ENCODE measurements at regions not wholly inside any gene's neighbourhood (a gene's known extent, or its start where the extent isn't known, plus 50 kb on each side); places are given as distances from the start of the nearest gene placed in this dataset.

- TF ChIP-seq CTCF (IDR thresholded peaks at IDR 0.05; ENCODE audit: insufficient read depth, low read depth, low read length, missing control alignments) = no peak
- H3K4me3 ChIP-seq (ENCODE audit: low read depth, low read length) = no peak overlapping the region
- DNase-seq (ENCODE audit: low read depth) = no peak
These were observed 195.9 kb upstream of the TBC1D5 start for GRCh38 chr3:17938313-17938712.

GRCh38 chr3:17936736-17937480, 194.5 kb upstream of the TBC1D5 start:
- TF ChIP-seq CTCF (IDR thresholded peaks at IDR 0.05; ENCODE audit: insufficient read depth, low read depth, low read length, missing control alignments) = no peak
- H3K4me3 ChIP-seq (ENCODE audit: low read depth, low read length) = no peak overlapping the region
- DNase-seq (ENCODE audit: low read depth) = no peak

GRCh38 chr3:17935222-17935621, 192.8 kb upstream of the TBC1D5 start:
- H3K4me3 ChIP-seq (ENCODE audit: low read depth, low read length) = no peak overlapping the region
- no peak for DNase-seq (ENCODE audit: low read depth)
- TF ChIP-seq CTCF (IDR thresholded peaks at IDR 0.05; ENCODE audit: insufficient read depth, low read depth, low read length, missing control alignments) = no peak

GRCh38 chr3:17932136-17932771, 189.8 kb upstream of the TBC1D5 start:
- no peak overlapping the region for H3K4me3 ChIP-seq (ENCODE audit: low read depth, low read length)
- TF ChIP-seq CTCF (IDR thresholded peaks at IDR 0.05; ENCODE audit: insufficient read depth, low read depth, low read length, missing control alignments) = no peak
- DNase-seq (ENCODE audit: low read depth) = no peak

- DNase-seq (ENCODE audit: low read depth) = no peak
- no peak for TF ChIP-seq CTCF (IDR thresholded peaks at IDR 0.05; ENCODE audit: insufficient read depth, low read depth, low read length, missing control alignments)
- no peak overlapping the region for H3K4me3 ChIP-seq (ENCODE audit: low read depth, low read length)
These were observed 188.7 kb upstream of the TBC1D5 start for GRCh38 chr3:17931131-17931530.

GRCh38 chr3:17928502-17929145, 186.2 kb upstream of the TBC1D5 start:
- no peak for DNase-seq (ENCODE audit: low read depth)
- no peak for TF ChIP-seq CTCF (IDR thresholded peaks at IDR 0.05; ENCODE audit: insufficient read depth, low read depth, low read length, missing control alignments)
- H3K4me3 ChIP-seq (ENCODE audit: low read depth, low read length) = no peak overlapping the region

All from GM12865 (cell line).